Loucy (cell line): ENCODE measurements at regions not wholly inside any gene's neighbourhood (a gene's known extent, or its start where the extent isn't known, plus 50 kb on each side); places are given as distances from the start of the nearest gene placed in this dataset.

Experiments
- H2AFZ ChIP-seq: fragments of 200-600 bp; sonication (generic); 2 replicates; pipeline ENCODE4 v1.6.0; 2016; ENCODE audit warnings: antibody characterized with exemption, mild to moderate bottlenecking, low read length, moderate library complexity
- H3F3A ChIP-seq: fragments of 200-600 bp; 2 replicates; pipeline ENCODE4 v1.6.0; 2016; ENCODE audit warnings: antibody characterized with exemption, low read depth, mild to moderate bottlenecking
- H3K27me3 ChIP-seq: fragments of 200-600 bp; sonication (generic); 2 replicates; pipeline ENCODE4 v1.6.1; 2014; ENCODE audit warnings: low read length, mild to moderate bottlenecking; ENCODE audit not compliant: insufficient read depth, poor library complexity, severe bottlenecking
- H3K36me3 ChIP-seq: fragments of 200-600 bp; sonication (generic); 2 replicates; pipeline ENCODE4 v1.6.1; 2016; ENCODE audit warnings: low read length; ENCODE audit not compliant: insufficient read depth
- H3K4me1 ChIP-seq: fragments of 200-600 bp; sonication (generic); 2 replicates; pipeline ENCODE4 v1.5.1; 2014; ENCODE audit warnings: low read length, mild to moderate bottlenecking; ENCODE audit not compliant: insufficient read depth, poor library complexity, severe bottlenecking
- H3K4me2 ChIP-seq: fragments of 200-600 bp; sonication (generic); 2 replicates; pipeline ENCODE4 v1.6.0; 2014; ENCODE audit warnings: antibody characterized with exemption, low read length, low read depth, mild to moderate bottlenecking; ENCODE audit not compliant: poor library complexity, severe bottlenecking
- H3K4me3 ChIP-seq: fragments of 200-600 bp; sonication (generic); 2 replicates; pipeline ENCODE4 v1.5.1; 2014; ENCODE audit warnings: low read length, mild to moderate bottlenecking, mixed read lengths; ENCODE audit not compliant: poor library complexity, severe bottlenecking
- H3K79me2 ChIP-seq: fragments of 200-600 bp; sonication (generic); 2 replicates; pipeline ENCODE4 v1.6.1; 2014; ENCODE audit warnings: low read length; ENCODE audit not compliant: insufficient read depth
- H3K9ac ChIP-seq: fragments of 200-600 bp; sonication (generic); 2 replicates; pipeline ENCODE4 v1.6.0; 2014; ENCODE audit warnings: mild to moderate bottlenecking, low read depth, low read length, moderate library complexity; ENCODE audit not compliant: poor library complexity, severe bottlenecking
- H3K9me2 ChIP-seq: fragments of 200-600 bp; sonication (generic); replicated peaks from 2 replicates; pipeline ENCODE4 v1.6.1; 2016; ENCODE audit warnings: low read depth, low read length, mixed read lengths
- H3K9me3 ChIP-seq: fragments of 200-600 bp; sonication (generic); 2 replicates; pipeline ENCODE4 v1.6.1; 2014; ENCODE audit warnings: mild to moderate bottlenecking, antibody characterized with exemption, low read length, low read depth; ENCODE audit not compliant: insufficient read depth
- H4K20me1 ChIP-seq: fragments of 200-600 bp; sonication (generic); 2 replicates; pipeline ENCODE4 v1.6.0; 2014; ENCODE audit warnings: antibody characterized with exemption, low read length, mild to moderate bottlenecking; ENCODE audit not compliant: insufficient read depth, poor library complexity, severe bottlenecking
- CTCF ChIP-seq: fragments of 200-600 bp; sonication (generic); conservative IDR thresholded peaks from 2 replicates; pipeline ENCODE4 v1.5.1; 2014; ENCODE audit warnings: mild to moderate bottlenecking, antibody characterized with exemption, low read length
- EZH2phosphoT487 ChIP-seq: fragments of 200-600 bp; IDR thresholded peaks from 2 replicates; pipeline ENCODE4 v1.6.1; 2018; ENCODE audit warnings: antibody characterized with exemption, mild to moderate bottlenecking, moderate library complexity, borderline replicate concordance

DNA sequence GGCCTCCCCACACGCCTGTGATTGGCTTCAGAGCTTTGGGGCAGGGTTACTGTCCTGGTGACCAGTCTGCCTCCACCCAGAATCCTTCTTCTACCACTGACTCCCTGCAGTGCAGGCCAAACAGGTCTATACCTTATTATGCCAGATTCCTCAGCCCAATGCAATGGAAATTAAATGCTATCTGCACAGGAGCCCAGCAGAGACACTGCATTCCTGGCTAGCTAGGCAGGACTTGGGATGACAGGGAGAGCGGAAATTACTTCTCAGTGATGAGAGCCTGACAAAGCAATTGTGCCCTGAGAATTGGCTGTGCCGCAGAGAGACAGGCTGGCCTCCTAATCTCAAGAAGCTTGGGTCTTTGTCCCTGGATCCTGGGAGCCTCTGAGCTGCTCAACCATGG is 143.8 kb upstream of the NCAM1 start:
- H3K79me2 ChIP-seq, result no peaks in the 10 kb centered on the region
- H3K4me1 ChIP-seq, result no peaks in the 10 kb centered on the region
- H3K4me3 ChIP-seq, result no peak overlapping the region
- TF ChIP-seq EZH2phosphoT487 (no peak), CTCF (no peak)
- no peaks in the 10 kb centered on the region for H4K20me1 ChIP-seq
- H3K9me2 ChIP-seq, result no peaks in the 10 kb centered on the region
- H3F3A ChIP-seq, result no peaks in the 10 kb centered on the region
- H3K36me3 ChIP-seq, result no peaks in the 10 kb centered on the region
- no peak overlapping the region for H2AFZ ChIP-seq
- no peak overlapping the region for H3K4me2 ChIP-seq
- no peaks in the 10 kb centered on the region for H3K9me3 ChIP-seq
- no peak overlapping the region for H3K9ac ChIP-seq
- no peaks in the 10 kb centered on the region for H3K27me3 ChIP-seq

DNA sequence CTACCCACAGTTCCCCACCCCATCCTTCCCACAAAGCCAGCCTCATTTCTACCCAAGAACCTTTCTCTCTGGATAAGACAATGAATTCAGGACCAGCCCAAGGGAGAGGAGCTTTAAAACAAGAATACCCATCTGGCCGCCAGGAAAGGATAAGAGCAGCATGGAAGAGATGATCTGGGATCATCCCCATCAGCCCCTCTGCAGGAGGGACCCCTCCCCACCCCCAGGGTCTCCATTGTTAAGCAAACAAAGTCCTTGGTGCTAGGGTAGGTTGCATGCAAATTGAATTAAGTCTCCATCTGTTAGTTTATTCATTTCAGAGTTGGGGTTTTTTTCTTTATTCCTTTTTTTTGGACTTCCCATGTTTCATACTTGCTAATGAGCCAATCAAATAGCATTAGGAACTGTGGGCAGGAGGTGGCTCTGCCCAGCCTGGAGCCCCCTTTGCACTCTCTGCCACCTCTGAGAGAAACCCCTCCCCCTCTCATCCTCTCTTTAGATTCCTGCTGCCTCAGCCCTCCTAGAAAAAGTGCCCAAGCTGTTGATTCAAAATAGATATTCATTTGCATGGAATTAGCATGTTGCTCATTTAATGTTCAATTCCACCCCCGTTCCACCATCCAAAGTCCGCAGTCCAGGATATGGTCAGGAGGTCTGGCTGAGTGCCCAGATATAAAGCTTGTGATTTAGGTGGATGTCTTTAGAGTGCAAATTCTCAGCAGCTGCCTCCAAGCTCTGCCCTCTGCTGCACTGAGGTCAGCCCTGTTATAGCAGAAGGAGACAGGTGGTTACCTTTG is 138.5 kb upstream of the NCAM1 start:
- Histone ChIP-seq H2AFZ (no peak overlapping the region), H3K4me1 (no peaks in the 10 kb centered on the region), H3K36me3 (no peaks in the 10 kb centered on the region), H3K9me3 (no peaks in the 10 kb centered on the region), H4K20me1 (no peaks in the 10 kb centered on the region), H3K9ac (no peak overlapping the region), H3K4me2 (no peak overlapping the region), H3K27me3 (no peaks in the 10 kb centered on the region), H3K79me2 (no peaks in the 10 kb centered on the region), H3F3A (no peaks in the 10 kb centered on the region), H3K4me3 (no peak overlapping the region), H3K9me2 (no peaks in the 10 kb centered on the region)
- TF ChIP-seq CTCF (no peak), EZH2phosphoT487 (no peak)

GRCh38 chr11:112826026-112826425 is 135.2 kb upstream of the NCAM1 start:
- H4K20me1 ChIP-seq, result no peaks in the 10 kb centered on the region

More at GRCh38 chr11:112826026-112826425, 135.2 kb upstream of the NCAM1 start:
- TF ChIP-seq EZH2phosphoT487, result no peak
- no peak for TF ChIP-seq CTCF
- H3K27me3 ChIP-seq, result no peaks in the 10 kb centered on the region
- no peak overlapping the region for H3K9ac ChIP-seq
- no peaks in the 10 kb centered on the region for H3K4me1 ChIP-seq
- no peaks in the 10 kb centered on the region for H3K9me3 ChIP-seq
- no peak overlapping the region for H3K4me3 ChIP-seq
- no peaks in the 10 kb centered on the region for H3K36me3 ChIP-seq
- H2AFZ ChIP-seq, result no peak overlapping the region
- no peaks in the 10 kb centered on the region for H3K9me2 ChIP-seq
- no peaks in the 10 kb centered on the region for H3K79me2 ChIP-seq
- H3F3A ChIP-seq, result no peaks in the 10 kb centered on the region
- no peak overlapping the region for H3K4me2 ChIP-seq
